HEK293T (cell line): ENCODE measurements at regions not wholly inside any gene's neighbourhood (a gene's known extent, or its start where the extent isn't known, plus 50 kb on each side); places are given as distances from the start of the nearest gene placed in this dataset.

Experiments
- CTCF ChIA-PET: fragments of 350-600 bp; formaldehyde crosslinking; extraction: SDS; loops from one replicate; lab custom pipeline; 2021; ENCODE audit warnings: antibody characterized with exemption, inconsistent platforms; lab: Yijun Ruan, JAX
- POLR2A ChIA-PET: fragments of 350-600 bp; formaldehyde crosslinking; extraction: SDS; loops from one replicate; lab custom pipeline; 2020; ENCODE audit warnings: antibody characterized with exemption, inconsistent platforms; lab: Yijun Ruan, JAX
- DNase-seq: peaks from one replicate; pipeline ENCODE4 v3.0.0; 2012; ENCODE audit warnings: mixed read lengths; ENCODE audit errors: extremely low spot score
- ARNT ChIP-seq: fragments of 450-650 bp; IDR thresholded peaks from 2 replicates; pipeline ENCODE4 v1.6.1; 2017; ENCODE audit warnings: mild to moderate bottlenecking
- BHLHE40 ChIP-seq: fragments of 450-650 bp; IDR thresholded peaks from 2 replicates; pipeline ENCODE4 v1.6.1; 2016; ENCODE audit warnings: mild to moderate bottlenecking, moderate library complexity, borderline replicate concordance
- CTBP1 ChIP-seq: fragments of 450-650 bp; IDR thresholded peaks from 2 replicates; pipeline ENCODE4 v1.6.1; 2016; ENCODE audit warnings: borderline replicate concordance
- ELF4 ChIP-seq: fragments of 450-650 bp; IDR thresholded peaks from 2 replicates; pipeline ENCODE4 v1.6.1; 2017; ENCODE audit warnings: antibody characterized with exemption
- FOXA1 ChIP-seq: fragments of 450-650 bp; IDR thresholded peaks from 2 replicates; pipeline ENCODE4 v1.6.1; 2016; ENCODE audit warnings: mild to moderate bottlenecking
- FOXK2 ChIP-seq: fragments of 450-650 bp; IDR thresholded peaks from 2 replicates; pipeline ENCODE4 v1.6.1; 2016; ENCODE audit warnings: mild to moderate bottlenecking
- FOXM1 ChIP-seq: fragments of 450-650 bp; IDR thresholded peaks from 2 replicates; pipeline ENCODE4 v1.6.1; 2017; ENCODE audit warnings: mild to moderate bottlenecking, borderline replicate concordance
- HDGF ChIP-seq: fragments of 450-650 bp; IDR thresholded peaks from 2 replicates; pipeline ENCODE4 v1.6.1; 2017; ENCODE audit warnings: antibody characterized with exemption, borderline replicate concordance
- L3MBTL2 ChIP-seq: fragments of 450-650 bp; conservative IDR thresholded peaks from 2 replicates; pipeline ENCODE4 v1.6.1; 2016; ENCODE audit warnings: mild to moderate bottlenecking
- LEF1 ChIP-seq: fragments of 450-650 bp; IDR thresholded peaks from 2 replicates; pipeline ENCODE4 v1.6.1; 2017; ENCODE audit warnings: mild to moderate bottlenecking, borderline replicate concordance
- NFRKB ChIP-seq: fragments of 450-650 bp; IDR thresholded peaks from 2 replicates; pipeline ENCODE4 v1.6.1; 2016; ENCODE audit warnings: mild to moderate bottlenecking, moderate library complexity
- PKNOX1 ChIP-seq: fragments of 450-650 bp; IDR thresholded peaks from 2 replicates; pipeline ENCODE4 v1.6.1; 2016
- SP1 ChIP-seq: fragments of 450-650 bp; IDR thresholded peaks from 2 replicates; pipeline ENCODE4 v1.6.1; 2017
- SUZ12 ChIP-seq: fragments of 450-650 bp; IDR thresholded peaks from 2 replicates; pipeline ENCODE4 v1.6.1; 2016; ENCODE audit warnings: mild to moderate bottlenecking
- TARDBP ChIP-seq: fragments of 450-650 bp; IDR thresholded peaks from 2 replicates; pipeline ENCODE4 v1.6.1; 2016
- ZNF384 ChIP-seq: fragments of 450-650 bp; IDR thresholded peaks from 2 replicates; pipeline ENCODE4 v1.6.1; 2016

GRCh38 chr4:178811356-178811755, 1369.1 kb upstream of the AGA start:
- no peak for DNase-seq
- ChIA-PET CTCF (no interaction called here), POLR2A (no interaction called here)
- TF ChIP-seq CTBP1 (no peak), FOXM1 (no peak), LEF1 (no peak), ELF4 (no peak), BHLHE40 (no peak), FOXK2 (no peak), NFRKB (no peak), ARNT (no peak), TARDBP (no peak), SUZ12 (no peak), L3MBTL2 (no peak), HDGF (no peak), PKNOX1 (no peak), SP1 (no peak)

GRCh38 chr4:178812866-178813265, 1370.6 kb upstream of the AGA start:
- DNase-seq: no peak
- CTCF ChIA-PET: no interaction called here
- TF ChIP-seq PKNOX1: no peak
- TF ChIP-seq CTBP1: no peak
- TF ChIP-seq NFRKB: no peak
- no peak for TF ChIP-seq BHLHE40
- TF ChIP-seq FOXK2: no peak
- no peak for TF ChIP-seq ARNT
- TF ChIP-seq TARDBP: no peak
- TF ChIP-seq SUZ12: no peak
- no peak for TF ChIP-seq SP1
- no peak for TF ChIP-seq ELF4
- TF ChIP-seq L3MBTL2: no peak
- no peak for TF ChIP-seq ZNF384
- TF ChIP-seq LEF1: no peak
- POLR2A ChIA-PET: no interaction called here

GRCh38 chr4:178814908-178815307, 1372.7 kb upstream of the AGA start:
- no peak for DNase-seq
- CTCF ChIA-PET: no interaction called here
- POLR2A ChIA-PET: no interaction called here
- no peak for TF ChIP-seq L3MBTL2
- no peak for TF ChIP-seq FOXA1
- no peak for TF ChIP-seq LEF1
- TF ChIP-seq FOXM1: no peak

- POLR2A ChIA-PET: no interaction called here
- no peak for DNase-seq
- no peak for TF ChIP-seq LEF1
- TF ChIP-seq FOXA1: no peak
- no peak for TF ChIP-seq ARNT
- no peak for TF ChIP-seq FOXK2
- TF ChIP-seq SUZ12: no peak
- CTCF ChIA-PET: no interaction called here
Observed at GRCh38 chr4:178823673-178824295, 1381.5 kb upstream of the AGA start.

- no peak for TF ChIP-seq BHLHE40
- TF ChIP-seq HDGF: no peak
- TF ChIP-seq SP1: no peak
- DNase-seq: no peak
- CTCF ChIA-PET: no interaction called here
- POLR2A ChIA-PET: no interaction called here
Observed at GRCh38 chr4:178836865-178837264, 1394.6 kb upstream of the AGA start.

- ChIA-PET POLR2A (no interaction called here), CTCF (no interaction called here)
- TF ChIP-seq ARNT: no peak
- no peak for TF ChIP-seq FOXA1
- no peak for DNase-seq
Observed at GRCh38 chr4:178838776-178839175, 1396.5 kb upstream of the AGA start.

- POLR2A ChIA-PET: no interaction called here
- CTCF ChIA-PET: no interaction called here
- DNase-seq: no peak
- no peak for TF ChIP-seq FOXA1
- no peak for TF ChIP-seq SUZ12
- no peak for TF ChIP-seq CTBP1
- no peak for TF ChIP-seq BHLHE40
- TF ChIP-seq FOXK2: no peak
- TF ChIP-seq TARDBP: no peak
- no peak for TF ChIP-seq HDGF
Observed at GRCh38 chr4:178856139-178856800, 1414.0 kb upstream of the AGA start.

GRCh38 chr4:178871476-178871875, 1429.2 kb upstream of the AGA start:
- no peak for DNase-seq
- ChIA-PET POLR2A (no interaction called here), CTCF (no interaction called here)
- TF ChIP-seq FOXA1 (no peak), HDGF (no peak), FOXM1 (no peak), TARDBP (no peak), ELF4 (no peak), PKNOX1 (no peak), LEF1 (no peak), ZNF384 (no peak), ARNT (no peak), SP1 (no peak)
